ENCODE measurements at regions not wholly inside any gene's neighbourhood (a gene's known extent, or its start where the extent isn't known, plus 50 kb on each side); places are given as distances from the start of the nearest gene placed in this dataset.

GRCh38 chr15:98440917-98441316 is 207.4 kb upstream of the IGF1R start:
- TF ChIP-seq EZH2 (IDR thresholded peaks at IDR 0.05; ENCODE audit: insufficient read depth, poor library complexity, severe bottlenecking) (no peak), EZH2phosphoT487 (IDR thresholded peaks at IDR 0.05; ENCODE audit: insufficient read depth, low read depth) (no peak)
